Loucy (cell line): ENCODE measurements at regions not wholly inside any gene's neighbourhood (a gene's known extent, or its start where the extent isn't known, plus 50 kb on each side); places are given as distances from the start of the nearest gene placed in this dataset.

Experiments used
- H2AFZ ChIP-seq: fragments of 200-600 bp; sonication (generic); 2 replicates; pipeline ENCODE4 v1.6.0; 2016; ENCODE audit warnings: antibody characterized with exemption, mild to moderate bottlenecking, low read length, moderate library complexity
- H3F3A ChIP-seq: fragments of 200-600 bp; 2 replicates; pipeline ENCODE4 v1.6.0; 2016; ENCODE audit warnings: antibody characterized with exemption, low read depth, mild to moderate bottlenecking
- H3K27me3 ChIP-seq: fragments of 200-600 bp; sonication (generic); 2 replicates; pipeline ENCODE4 v1.6.1; 2014; ENCODE audit warnings: low read length, mild to moderate bottlenecking; ENCODE audit not compliant: insufficient read depth, poor library complexity, severe bottlenecking
- H3K36me3 ChIP-seq: fragments of 200-600 bp; sonication (generic); 2 replicates; pipeline ENCODE4 v1.6.1; 2016; ENCODE audit warnings: low read length; ENCODE audit not compliant: insufficient read depth
- H3K4me1 ChIP-seq: fragments of 200-600 bp; sonication (generic); 2 replicates; pipeline ENCODE4 v1.5.1; 2014; ENCODE audit warnings: low read length, mild to moderate bottlenecking; ENCODE audit not compliant: insufficient read depth, poor library complexity, severe bottlenecking
- H3K4me2 ChIP-seq: fragments of 200-600 bp; sonication (generic); 2 replicates; pipeline ENCODE4 v1.6.0; 2014; ENCODE audit warnings: antibody characterized with exemption, low read length, low read depth, mild to moderate bottlenecking; ENCODE audit not compliant: poor library complexity, severe bottlenecking
- H3K4me3 ChIP-seq: fragments of 200-600 bp; sonication (generic); 2 replicates; pipeline ENCODE4 v1.5.1; 2014; ENCODE audit warnings: low read length, mild to moderate bottlenecking, mixed read lengths; ENCODE audit not compliant: poor library complexity, severe bottlenecking
- H3K79me2 ChIP-seq: fragments of 200-600 bp; sonication (generic); 2 replicates; pipeline ENCODE4 v1.6.1; 2014; ENCODE audit warnings: low read length; ENCODE audit not compliant: insufficient read depth
- H3K9ac ChIP-seq: fragments of 200-600 bp; sonication (generic); 2 replicates; pipeline ENCODE4 v1.6.0; 2014; ENCODE audit warnings: mild to moderate bottlenecking, low read depth, low read length, moderate library complexity; ENCODE audit not compliant: poor library complexity, severe bottlenecking
- H3K9me2 ChIP-seq: fragments of 200-600 bp; sonication (generic); replicated peaks from 2 replicates; pipeline ENCODE4 v1.6.1; 2016; ENCODE audit warnings: low read depth, low read length, mixed read lengths
- H3K9me3 ChIP-seq: fragments of 200-600 bp; sonication (generic); 2 replicates; pipeline ENCODE4 v1.6.1; 2014; ENCODE audit warnings: mild to moderate bottlenecking, antibody characterized with exemption, low read length, low read depth; ENCODE audit not compliant: insufficient read depth
- H4K20me1 ChIP-seq: fragments of 200-600 bp; sonication (generic); 2 replicates; pipeline ENCODE4 v1.6.0; 2014; ENCODE audit warnings: antibody characterized with exemption, low read length, mild to moderate bottlenecking; ENCODE audit not compliant: insufficient read depth, poor library complexity, severe bottlenecking
- EZH2phosphoT487 ChIP-seq: fragments of 200-600 bp; IDR thresholded peaks from 2 replicates; pipeline ENCODE4 v1.6.1; 2018; ENCODE audit warnings: antibody characterized with exemption, mild to moderate bottlenecking, moderate library complexity, borderline replicate concordance
- TF ChIP-seq, protein P1 (sequence below): fragments of 200-600 bp; sonication (generic); conservative IDR thresholded peaks from 2 replicates; pipeline ENCODE4 v1.5.1; 2014; ENCODE audit warnings: mild to moderate bottlenecking, antibody characterized with exemption, low read length

DNA sequence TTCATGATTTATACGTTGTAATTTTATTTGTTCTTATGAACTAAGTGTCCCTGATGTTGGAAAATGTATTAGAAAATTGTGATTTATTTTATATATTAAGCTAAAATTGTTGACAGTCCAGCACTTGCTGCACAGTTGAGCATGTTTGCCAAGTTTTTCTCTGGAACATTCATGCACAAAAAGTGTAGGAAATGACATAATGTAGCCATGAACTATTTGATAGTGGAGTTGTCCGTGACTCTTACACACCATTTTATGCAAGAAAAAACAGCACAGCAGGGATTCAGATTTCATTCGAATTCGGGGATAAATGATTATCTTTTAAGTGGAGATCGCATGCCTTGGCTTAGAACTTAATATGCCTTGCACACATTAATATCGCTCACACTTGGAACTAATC, 708.6 kb upstream of the WWC1 start:
- no peak overlapping the region for H3K9ac ChIP-seq
- H2AFZ ChIP-seq: no peak overlapping the region
- H3K36me3 ChIP-seq: no peaks in the 10 kb centered on the region
- no peak overlapping the region for H3K4me3 ChIP-seq
- no peaks in the 10 kb centered on the region for H3F3A ChIP-seq
- H3K4me1 ChIP-seq: no peaks in the 10 kb centered on the region
- H3K27me3 ChIP-seq: no peaks in the 10 kb centered on the region
- TF ChIP-seq, protein P1, sequence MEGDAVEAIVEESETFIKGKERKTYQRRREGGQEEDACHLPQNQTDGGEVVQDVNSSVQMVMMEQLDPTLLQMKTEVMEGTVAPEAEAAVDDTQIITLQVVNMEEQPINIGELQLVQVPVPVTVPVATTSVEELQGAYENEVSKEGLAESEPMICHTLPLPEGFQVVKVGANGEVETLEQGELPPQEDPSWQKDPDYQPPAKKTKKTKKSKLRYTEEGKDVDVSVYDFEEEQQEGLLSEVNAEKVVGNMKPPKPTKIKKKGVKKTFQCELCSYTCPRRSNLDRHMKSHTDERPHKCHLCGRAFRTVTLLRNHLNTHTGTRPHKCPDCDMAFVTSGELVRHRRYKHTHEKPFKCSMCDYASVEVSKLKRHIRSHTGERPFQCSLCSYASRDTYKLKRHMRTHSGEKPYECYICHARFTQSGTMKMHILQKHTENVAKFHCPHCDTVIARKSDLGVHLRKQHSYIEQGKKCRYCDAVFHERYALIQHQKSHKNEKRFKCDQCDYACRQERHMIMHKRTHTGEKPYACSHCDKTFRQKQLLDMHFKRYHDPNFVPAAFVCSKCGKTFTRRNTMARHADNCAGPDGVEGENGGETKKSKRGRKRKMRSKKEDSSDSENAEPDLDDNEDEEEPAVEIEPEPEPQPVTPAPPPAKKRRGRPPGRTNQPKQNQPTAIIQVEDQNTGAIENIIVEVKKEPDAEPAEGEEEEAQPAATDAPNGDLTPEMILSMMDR: no peak
- TF ChIP-seq EZH2phosphoT487: no peak
- no peak overlapping the region for H3K4me2 ChIP-seq
- no peaks in the 10 kb centered on the region for H3K9me3 ChIP-seq
- no peaks in the 10 kb centered on the region for H3K79me2 ChIP-seq
- no peaks in the 10 kb centered on the region for H4K20me1 ChIP-seq
- H3K9me2 ChIP-seq: no peaks in the 10 kb centered on the region

DNA sequence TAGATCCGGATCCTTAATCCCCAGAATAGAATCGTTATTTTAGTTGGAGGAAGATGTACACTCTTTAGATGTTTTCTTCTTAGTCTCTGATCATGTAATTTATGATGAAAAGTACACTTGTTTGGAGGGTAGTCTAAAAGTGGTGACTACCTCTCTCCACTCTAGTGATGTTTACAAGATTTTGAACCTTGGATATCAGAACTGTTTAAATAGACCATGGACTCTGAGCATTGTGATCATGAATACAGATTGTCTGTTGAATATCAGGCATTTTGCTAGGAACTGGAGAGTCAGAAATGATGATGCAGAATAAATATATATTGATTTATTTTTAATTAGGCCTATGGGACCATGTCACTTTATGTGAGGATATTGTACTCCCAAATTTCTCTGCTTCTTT, 706.3 kb upstream of the WWC1 start:
- H3K9me2 ChIP-seq: no peaks in the 10 kb centered on the region
- no peaks in the 10 kb centered on the region for H3F3A ChIP-seq
- H2AFZ ChIP-seq: no peak overlapping the region
- TF ChIP-seq, protein P1: no peak
- no peak for TF ChIP-seq EZH2phosphoT487
- no peaks in the 10 kb centered on the region for H3K79me2 ChIP-seq
- no peaks in the 10 kb centered on the region for H3K4me1 ChIP-seq
- no peaks in the 10 kb centered on the region for H3K27me3 ChIP-seq
- H3K9me3 ChIP-seq: no peaks in the 10 kb centered on the region
- H3K36me3 ChIP-seq: no peaks in the 10 kb centered on the region
- no peaks in the 10 kb centered on the region for H4K20me1 ChIP-seq
- H3K4me3 ChIP-seq: no peak overlapping the region
- no peak overlapping the region for H3K9ac ChIP-seq
- H3K4me2 ChIP-seq: no peak overlapping the region

DNA sequence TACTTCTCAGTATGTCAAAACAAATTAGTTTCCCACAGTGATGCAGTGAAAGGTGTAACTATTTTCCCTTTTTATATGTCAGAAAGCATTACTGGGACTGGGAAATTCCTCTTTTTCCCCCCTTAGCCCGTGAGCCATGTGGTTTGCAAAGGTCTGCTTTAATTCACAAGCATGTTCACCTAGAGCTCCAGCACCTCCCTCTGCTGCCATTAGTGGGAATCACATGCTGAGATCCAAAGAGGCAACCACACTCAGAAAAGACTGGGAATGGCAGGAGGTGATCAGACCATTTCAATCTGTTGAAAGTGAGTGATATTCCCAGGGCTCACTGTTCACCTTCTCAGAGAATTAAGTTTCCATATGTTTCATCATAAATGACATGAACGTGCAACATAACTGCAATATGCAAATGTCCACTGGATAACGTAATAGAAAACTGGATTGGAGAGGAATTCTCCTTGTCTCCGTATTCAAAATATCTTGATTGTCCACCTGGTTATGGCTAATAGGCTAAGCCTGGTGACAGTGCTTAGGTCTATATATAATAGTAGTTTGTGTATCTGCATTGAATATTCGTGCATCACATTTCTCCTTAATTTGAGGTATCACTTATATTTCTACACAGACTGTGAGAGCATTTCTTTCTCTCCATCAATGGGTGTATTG, 703.5 kb upstream of the WWC1 start:
- no peaks in the 10 kb centered on the region for H3K36me3 ChIP-seq
- no peak overlapping the region for H3K4me3 ChIP-seq
- no peaks in the 10 kb centered on the region for H3K9me2 ChIP-seq
- H3K4me1 ChIP-seq: no peaks in the 10 kb centered on the region
- H3K79me2 ChIP-seq: no peaks in the 10 kb centered on the region
- no peaks in the 10 kb centered on the region for H4K20me1 ChIP-seq
- no peak overlapping the region for H3K4me2 ChIP-seq
- H3F3A ChIP-seq: no peaks in the 10 kb centered on the region
- TF ChIP-seq, protein P1: no peak
- no peak for TF ChIP-seq EZH2phosphoT487
- H2AFZ ChIP-seq: no peak overlapping the region
- no peaks in the 10 kb centered on the region for H3K27me3 ChIP-seq
- no peaks in the 10 kb centered on the region for H3K9me3 ChIP-seq
- H3K9ac ChIP-seq: no peak overlapping the region
